ENCODE measurements at regions not wholly inside any gene's neighbourhood (a gene's known extent, or its start where the extent isn't known, plus 50 kb on each side); places are given as distances from the start of the nearest gene placed in this dataset.

GRCh38 chr16:82497139-82497538, 129.6 kb upstream of the CDH13 start:
- no peak for DNase-seq (ENCODE audit: low spot score)

DNA sequence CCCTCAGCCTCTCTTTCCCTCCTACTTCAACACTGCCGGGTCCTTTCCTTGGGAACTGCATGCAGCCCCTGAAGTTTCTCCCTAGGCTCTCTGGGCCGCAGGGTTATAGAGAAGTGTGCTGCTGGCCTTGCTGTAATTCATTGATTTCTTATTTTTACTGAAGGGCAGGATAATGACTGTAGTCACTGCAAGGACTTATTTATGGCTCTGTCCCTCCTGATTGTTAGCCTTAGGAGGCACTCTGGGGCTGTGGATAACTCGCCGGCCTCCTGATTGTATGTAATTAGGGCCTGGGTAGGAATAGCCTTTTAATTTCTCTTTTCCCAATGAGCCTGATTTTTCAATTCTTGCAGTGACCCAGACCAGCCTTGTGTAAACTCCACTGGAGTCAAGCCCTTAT, 138.3 kb upstream of the CDH13 start:
- no peak for DNase-seq (ENCODE audit: low spot score)

- peak; percentile 26 for DNase-seq (ENCODE audit: low spot score)
Measured at GRCh38 chr16:82481455-82481854, 145.3 kb upstream of the CDH13 start.

DNA sequence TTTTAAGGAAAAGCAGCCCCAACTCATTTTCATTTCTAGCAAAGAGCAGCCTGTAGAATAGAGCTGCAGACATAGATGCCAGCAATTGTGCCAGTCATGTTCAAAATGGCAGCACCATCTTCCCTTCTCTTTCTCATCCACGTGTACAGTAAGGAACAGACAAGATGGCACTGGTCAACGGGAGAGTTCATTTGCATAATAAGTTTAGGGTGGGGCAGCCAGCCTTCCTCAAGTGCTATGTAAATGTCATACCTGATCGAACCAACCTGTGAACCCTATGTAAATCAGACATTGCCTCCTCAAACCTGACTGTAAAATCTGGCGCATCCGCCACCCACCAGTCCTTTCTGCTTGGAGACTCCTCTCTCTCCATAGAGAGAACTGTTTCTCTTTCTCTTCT, 150.0 kb upstream of the CDH13 start:
- no peak for DNase-seq (ENCODE audit: low spot score)

DNA sequence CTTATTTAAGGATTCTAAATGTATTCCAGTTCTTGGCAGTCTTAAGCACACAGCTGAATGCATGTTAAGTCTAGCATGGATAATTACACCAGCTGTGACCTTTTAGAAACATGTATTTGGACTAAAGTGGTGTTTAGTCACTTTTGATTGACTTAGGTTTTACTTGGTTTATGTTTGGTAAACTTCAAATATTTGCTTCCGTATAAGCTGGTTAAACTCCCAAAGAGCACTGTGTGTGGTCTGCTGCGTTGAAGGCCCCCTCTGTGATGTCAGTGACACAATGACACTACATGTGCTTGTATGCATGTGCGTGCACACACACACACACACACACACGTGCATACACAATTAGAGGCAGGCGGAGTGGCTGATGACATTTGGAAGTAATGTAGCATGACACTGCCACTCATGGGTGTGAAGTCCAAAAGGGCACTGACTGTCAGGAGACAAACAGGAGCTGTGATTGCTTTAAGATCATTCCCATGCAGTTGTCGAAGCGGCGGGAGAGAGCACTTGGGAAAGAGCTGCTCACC, 156.1 kb upstream of the CDH13 start:
- no peak for DNase-seq (ENCODE audit: low spot score)

GRCh38 chr16:82470016-82470415, 156.8 kb upstream of the CDH13 start:
- no peak for DNase-seq (ENCODE audit: low spot score)

DNA sequence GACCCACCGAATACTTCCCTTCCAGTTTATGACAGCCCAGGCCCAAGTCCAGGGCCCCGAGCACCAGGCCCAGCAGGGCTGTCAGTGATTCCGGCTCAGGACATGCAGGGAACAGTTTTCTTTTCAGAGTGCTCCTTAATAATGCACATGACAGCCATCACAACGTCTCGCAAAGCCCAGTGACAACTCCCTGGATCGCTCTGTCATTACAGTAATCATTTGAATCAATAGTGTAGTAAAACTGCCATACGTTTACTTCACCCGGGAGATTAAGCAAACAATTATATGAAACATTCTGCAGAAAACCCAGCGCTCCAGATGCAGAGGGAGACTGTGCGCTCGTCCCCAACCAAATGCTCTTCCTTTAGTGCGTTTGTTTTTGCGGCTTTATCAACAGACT, 162.6 kb upstream of the CDH13 start:
- no peak for DNase-seq (ENCODE audit: low spot score)

DNA sequence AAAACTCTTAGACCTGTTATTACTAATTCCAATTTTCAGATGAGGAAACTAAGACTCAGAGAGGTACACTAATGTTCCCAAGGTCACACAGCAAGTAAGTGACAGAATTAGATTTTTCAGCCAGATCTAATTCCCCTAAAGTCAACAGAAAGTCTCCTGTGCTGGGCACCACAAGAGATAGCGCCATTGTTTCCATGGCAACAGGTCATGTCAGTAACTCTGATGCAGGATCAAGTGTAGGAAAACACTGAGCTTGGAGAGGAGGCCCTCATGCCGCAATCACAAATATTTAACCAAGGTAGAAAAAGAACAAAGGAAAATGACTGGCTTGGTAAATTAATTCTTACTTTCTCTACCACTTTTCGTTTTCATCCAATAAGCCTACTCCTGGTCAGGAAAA, 166.0 kb upstream of the CDH13 start:
- no peak for DNase-seq (ENCODE audit: low spot score)

DNA sequence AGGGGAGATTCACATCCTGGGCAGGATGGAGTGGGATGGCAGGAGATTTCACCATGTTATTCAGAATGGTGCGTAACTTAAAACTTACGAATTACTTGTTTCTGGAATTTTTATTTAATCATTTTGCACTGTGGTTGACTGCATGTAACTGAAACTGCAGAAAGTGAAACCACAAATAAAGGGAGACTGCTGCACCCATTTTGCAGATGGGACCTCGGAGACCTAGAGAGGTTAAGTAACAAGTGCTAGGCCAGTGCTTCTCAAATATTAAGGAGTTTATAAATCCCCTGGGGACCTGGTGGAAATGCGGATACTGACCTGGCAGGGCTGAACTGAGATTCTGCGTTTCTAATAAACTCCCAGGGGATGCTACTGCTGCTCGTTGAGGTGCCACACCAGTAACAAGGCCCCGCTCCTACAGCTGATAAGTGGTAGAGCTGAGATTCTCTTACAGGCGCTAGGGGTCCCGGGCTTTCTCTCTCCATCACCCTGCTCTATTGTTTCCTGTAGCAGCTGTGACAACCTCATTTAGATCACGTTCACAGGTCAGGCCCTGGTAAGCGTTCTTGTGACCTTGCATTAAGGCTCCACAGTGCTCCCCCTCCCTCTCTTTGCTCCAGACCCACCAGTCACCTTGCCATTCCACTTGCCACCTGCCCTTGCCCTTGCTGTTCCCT, 167.1 kb upstream of the CDH13 start:
- DNase-seq (ENCODE audit: low spot score): no peak

DNA sequence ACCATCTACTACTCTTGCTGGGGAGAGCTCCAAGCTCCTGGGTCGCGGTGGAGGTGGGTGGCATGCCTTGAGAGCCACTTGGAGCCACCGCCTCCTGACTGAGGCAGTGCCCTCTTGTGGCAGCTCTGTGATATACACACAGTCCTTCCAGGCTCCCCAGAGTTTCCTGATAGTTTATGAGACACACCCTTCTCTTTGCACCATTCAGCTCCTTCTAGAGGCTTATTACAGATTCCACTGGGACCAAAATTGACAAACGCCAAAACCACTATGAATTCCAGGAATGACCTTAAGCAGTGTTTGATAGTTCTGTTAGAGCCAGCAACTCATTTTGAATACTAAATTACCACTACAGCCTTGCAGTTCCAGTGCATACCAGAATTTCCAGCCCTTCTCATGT, 170.1 kb upstream of the CDH13 start:
- DNase-seq (ENCODE audit: low spot score): peak; percentile 34

DNA sequence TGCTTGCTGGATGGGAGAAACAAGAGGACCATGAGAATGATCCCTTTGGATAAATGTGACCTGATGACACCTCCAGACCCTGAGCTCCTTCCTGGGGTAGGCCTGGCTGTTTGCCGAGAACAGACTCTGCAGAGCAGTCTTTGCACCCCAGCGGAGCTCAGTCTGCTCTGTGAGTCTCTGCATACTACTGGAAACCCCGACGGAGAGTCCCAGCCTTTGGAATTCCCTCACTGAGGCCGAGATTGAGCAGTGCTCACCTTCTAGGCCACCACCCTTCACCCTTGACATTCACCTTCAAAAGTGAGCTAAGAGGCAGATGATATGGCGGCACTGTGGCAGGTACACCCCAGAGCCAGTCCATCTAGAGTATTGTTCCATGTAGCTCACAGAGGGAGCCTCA, 172.2 kb upstream of the CDH13 start:
- no peak for DNase-seq (ENCODE audit: low spot score)

DNA sequence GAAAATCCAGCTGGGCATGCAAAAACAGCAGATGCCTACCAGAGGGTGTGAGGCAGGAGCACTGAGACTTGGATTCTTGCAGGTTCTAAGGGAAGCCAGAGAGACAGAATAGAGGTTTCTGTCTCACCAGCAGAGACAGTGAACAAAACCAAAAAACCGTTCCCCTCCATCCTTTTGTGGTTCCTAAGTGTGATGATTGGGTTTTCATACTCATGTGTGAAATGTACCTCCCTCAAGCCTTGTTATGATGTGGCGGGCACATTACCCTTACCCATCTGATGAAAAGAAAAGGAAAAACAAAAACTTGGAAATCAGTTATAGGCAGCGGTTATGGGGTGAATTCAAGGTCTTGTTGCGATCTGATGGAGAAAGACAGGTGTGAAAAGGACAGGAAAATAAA, 172.6 kb upstream of the CDH13 start:
- no peak for DNase-seq (ENCODE audit: low spot score)

DNA sequence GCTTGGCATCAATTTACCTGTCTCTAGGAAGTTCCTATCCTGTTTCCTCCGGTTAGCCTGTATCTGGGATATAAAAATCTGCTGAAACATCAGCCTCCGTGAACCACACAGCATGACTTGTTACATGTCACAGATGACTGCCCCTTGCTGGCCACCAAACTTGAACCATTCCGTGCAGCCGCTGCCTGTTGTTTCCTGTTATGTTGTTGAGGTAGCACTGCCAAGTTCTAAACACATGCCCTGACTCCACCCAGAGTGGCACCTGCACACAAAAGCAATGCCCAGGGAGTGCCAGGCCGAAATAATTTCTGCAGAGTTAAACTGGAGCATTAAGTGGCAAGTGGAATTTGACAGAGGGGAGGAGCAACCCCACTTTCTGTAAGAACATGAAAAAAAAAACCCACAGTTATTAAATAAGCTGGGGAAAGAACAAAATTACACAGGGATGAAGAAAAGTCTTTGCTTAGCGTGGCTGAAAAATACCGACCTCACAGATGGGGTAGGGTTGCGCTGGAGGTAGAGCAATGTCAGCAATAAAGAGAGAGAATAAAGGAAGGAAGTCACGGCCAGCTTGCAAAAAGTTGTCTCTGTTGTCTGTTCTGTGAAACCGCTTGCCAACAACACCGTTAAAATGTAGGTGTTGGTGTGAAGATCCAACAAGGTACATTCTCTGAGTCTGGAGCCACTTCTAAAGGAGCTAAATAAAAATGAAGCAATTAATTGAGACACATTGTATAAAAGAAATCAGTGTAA, 174.6 kb upstream of the CDH13 start:
- no peak for DNase-seq (ENCODE audit: low spot score)

- no peak for DNase-seq (ENCODE audit: low spot score)
Measured at GRCh38 chr16:82451449-82451848, 175.3 kb upstream of the CDH13 start.

DNA sequence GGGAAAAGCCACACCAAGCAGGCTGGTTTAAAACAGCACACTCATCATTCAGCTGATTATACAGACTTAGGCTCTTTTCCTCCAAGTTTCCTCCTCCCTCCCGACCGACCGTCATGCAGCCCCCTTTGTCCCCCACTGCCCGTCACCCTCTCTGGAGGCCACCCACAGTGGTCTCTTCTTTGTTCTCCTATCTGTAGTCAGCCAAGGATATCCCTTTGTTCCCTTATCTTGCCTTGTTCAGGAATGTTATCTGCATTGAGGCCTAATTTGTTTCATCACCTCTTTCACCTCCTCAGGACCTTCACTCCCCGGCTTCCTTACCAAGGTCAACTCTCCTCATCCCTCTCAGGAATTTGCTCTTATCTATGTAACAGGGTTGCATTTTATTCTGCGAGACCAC, 186.4 kb upstream of the CDH13 start:
- DNase-seq (ENCODE audit: low spot score): no peak

- DNase-seq (ENCODE audit: low spot score): peak; percentile 28
Measured at GRCh38 chr16:82439678-82440293, 187.0 kb upstream of the CDH13 start.

- no peak for DNase-seq (ENCODE audit: low spot score)
Measured at GRCh38 chr16:82433042-82433441, 193.7 kb upstream of the CDH13 start.

DNA sequence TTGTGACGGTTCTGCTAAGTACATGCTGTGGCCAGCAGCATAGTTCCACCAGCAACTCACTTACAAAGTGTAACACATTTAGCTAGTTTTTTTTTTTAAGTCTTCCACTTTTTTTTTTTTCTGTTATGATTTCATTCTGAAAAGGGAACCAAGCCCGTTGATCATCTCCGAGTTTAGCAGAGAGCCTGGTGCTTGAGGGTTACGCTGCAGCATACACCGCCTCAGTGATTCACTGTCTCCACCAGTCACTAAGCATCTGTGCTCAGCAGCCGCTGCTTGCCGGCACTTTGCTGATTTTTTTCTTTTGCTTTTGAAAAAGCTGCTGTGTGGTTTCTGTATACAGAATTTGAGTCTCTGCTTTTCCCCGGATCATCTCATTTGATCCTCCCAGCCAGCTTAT, 194.5 kb upstream of the CDH13 start:
- DNase-seq (ENCODE audit: low spot score): no peak

- DNase-seq (ENCODE audit: low spot score): no peak
Measured at GRCh38 chr16:82425661-82426060, 201.1 kb upstream of the CDH13 start.

DNA sequence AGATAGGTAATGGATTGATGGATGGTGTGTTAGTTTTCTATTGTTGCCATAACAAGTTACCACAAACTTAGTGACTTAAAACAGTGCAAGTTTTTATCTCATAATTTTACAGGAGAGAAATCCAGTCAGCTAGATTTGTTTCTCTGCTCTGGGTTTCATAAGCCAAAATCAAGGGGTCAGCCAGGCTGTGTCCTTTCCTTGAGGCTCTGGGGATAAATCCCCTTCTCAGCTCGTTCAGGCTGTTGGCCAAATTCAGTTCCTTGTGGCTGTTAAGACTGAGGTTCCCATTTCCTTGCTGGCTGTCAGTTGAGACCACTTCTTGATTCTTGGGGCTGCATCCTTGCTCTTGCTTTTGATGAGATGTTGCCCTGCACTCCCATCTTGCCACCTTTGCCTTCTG, 204.9 kb upstream of the CDH13 start:
- no peak for DNase-seq (ENCODE audit: low spot score)

GRCh38 chr16:82419332-82419731, 207.4 kb upstream of the CDH13 start:
- no peak for DNase-seq (ENCODE audit: low spot score)

DNA sequence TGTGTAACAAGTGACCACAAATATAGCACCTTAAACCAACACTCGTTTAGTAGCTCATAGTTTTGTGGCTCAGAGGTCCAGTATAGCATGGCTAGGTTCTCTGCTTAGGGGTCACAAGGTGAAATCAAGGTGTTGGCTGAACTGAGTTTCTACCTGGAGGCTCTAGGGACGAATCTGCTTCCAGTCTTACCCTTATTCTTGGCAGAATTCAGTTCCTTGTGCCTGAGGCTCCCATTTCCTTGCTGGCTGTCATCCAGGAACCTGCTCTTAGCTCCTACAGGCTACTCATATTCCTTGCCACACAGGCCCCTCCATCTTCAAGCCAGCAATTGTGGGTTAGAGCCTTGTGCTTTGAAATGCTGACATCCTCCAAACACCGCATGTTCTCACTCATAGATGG, 212.3 kb upstream of the CDH13 start:
- DNase-seq (ENCODE audit: low spot score): no peak

DNA sequence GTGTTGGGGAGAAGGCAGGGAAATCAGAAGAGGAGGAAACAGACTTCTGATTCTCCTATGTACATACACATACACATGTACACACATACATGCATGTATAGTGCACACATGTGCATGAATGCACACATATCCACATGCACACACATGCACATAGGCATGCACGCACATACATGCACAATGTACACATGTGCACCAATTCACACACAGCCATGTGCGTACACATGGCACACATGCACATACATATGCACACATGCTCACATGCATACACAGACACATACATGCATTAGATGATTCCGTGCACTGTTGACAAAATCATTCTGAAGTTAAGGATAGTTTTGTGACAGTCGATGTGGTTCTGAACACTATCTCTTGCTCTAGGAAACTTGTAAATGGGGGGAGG, 214.0 kb upstream of the CDH13 start:
- DNase-seq (ENCODE audit: low spot score): no peak
